GM12874 (cell line): ENCODE measurements at regions not wholly inside any gene's neighbourhood (a gene's known extent, or its start where the extent isn't known, plus 50 kb on each side); places are given as distances from the start of the nearest gene placed in this dataset.

ENCODE experiments used
- CTCF ChIP-seq: IDR thresholded peaks from 2 replicates; pipeline ENCODE4 v1.5.1; 2011; ENCODE audit warnings: low read depth, mild to moderate bottlenecking, control low read depth, low read length, moderate library complexity; ENCODE audit not compliant: insufficient read depth

- TF ChIP-seq CTCF = no peak
These were observed 454.9 kb downstream of the PRR16 start for GRCh38 chr5:120919017-120919416.

- TF ChIP-seq CTCF = no peak
These were observed 458.9 kb downstream of the PRR16 start for GRCh38 chr5:120923026-120923425.

- TF ChIP-seq CTCF = no peak
These were observed 462.4 kb downstream of the PRR16 start for GRCh38 chr5:120926471-120926870.

- TF ChIP-seq CTCF = no peak
These were observed 463.9 kb downstream of the PRR16 start for GRCh38 chr5:120927950-120928530.

- no peak for TF ChIP-seq CTCF
These were observed 468.4 kb downstream of the PRR16 start for GRCh38 chr5:120932480-120932879.

- TF ChIP-seq CTCF = no peak
These were observed 469.9 kb downstream of the PRR16 start for GRCh38 chr5:120934031-120934430.

GRCh38 chr5:120936652-120937051, 472.6 kb downstream of the PRR16 start:
- no peak for TF ChIP-seq CTCF
